NCI-H2107 treated with DMSO at 0.1 percent for 48 hours (cell line): ENCODE measurements at regions not wholly inside any gene's neighbourhood (a gene's known extent, or its start where the extent isn't known, plus 50 kb on each side); places are given as distances from the start of the nearest gene placed in this dataset.
"Not testable (repeated sequence)": the region's sequence is repeated elsewhere in the genome, so short reads cannot be mapped to it uniquely, and the experiment has no call there.

Experiments
- DNase-seq: peaks from one replicate; lab custom pipeline; 2025; ENCODE audit not compliant: unreplicated experiment; lab: John Stamatoyannopoulos, UW

- DNase-seq: no peak
Observed at GRCh38 chrX:121283921-121284320, 236.5 kb downstream of the GLUD2 start.

GRCh38 chrX:121298499-121298898 lies 251.1 kb downstream of the GLUD2 start:
- DNase-seq: no peak

GRCh38 chrX:121301356-121301755 lies 253.9 kb downstream of the GLUD2 start:
- no peak for DNase-seq

- DNase-seq: no peak
Observed at GRCh38 chrX:121301822-121302221, 254.4 kb downstream of the GLUD2 start.

GRCh38 chrX:121307449-121307848 lies 260.0 kb downstream of the GLUD2 start:
- no peak for DNase-seq

GRCh38 chrX:121308276-121308805 lies 260.9 kb downstream of the GLUD2 start:
- DNase-seq: no peak

- no peak for DNase-seq
Observed at GRCh38 chrX:121310820-121311219, 263.4 kb downstream of the GLUD2 start.

GRCh38 chrX:121320441-121320840 lies 273.0 kb downstream of the GLUD2 start:
- DNase-seq: no peak

GRCh38 chrX:121322159-121322558 lies 274.7 kb downstream of the GLUD2 start:
- no peak for DNase-seq

GRCh38 chrX:121323337-121323736 lies 275.9 kb downstream of the GLUD2 start:
- DNase-seq: no peak

- no peak for DNase-seq
Observed at GRCh38 chrX:121333942-121334341, 286.5 kb downstream of the GLUD2 start.

GRCh38 chrX:121336831-121337421 lies 289.5 kb downstream of the GLUD2 start:
- DNase-seq: no peak

- DNase-seq: no peak
Observed at GRCh38 chrX:121337816-121338215, 290.4 kb downstream of the GLUD2 start.

- DNase-seq: no peak
Observed at GRCh38 chrX:121349263-121349662, 301.9 kb downstream of the GLUD2 start.

- DNase-seq: no peak
Observed at GRCh38 chrX:121356139-121356849, 308.9 kb downstream of the GLUD2 start.

GRCh38 chrX:121356850-121357171 lies 309.4 kb downstream of the GLUD2 start:
- DNase-seq: no peak

GRCh38 chrX:121360280-121360679 lies 312.9 kb downstream of the GLUD2 start:
- DNase-seq: no peak

- no peak for DNase-seq
Observed at GRCh38 chrX:121365572-121366161, 318.3 kb downstream of the GLUD2 start.

- no peak for DNase-seq
Observed at GRCh38 chrX:121374471-121374870, 327.1 kb downstream of the GLUD2 start.

GRCh38 chrX:121381915-121382314 lies 334.5 kb downstream of the GLUD2 start:
- DNase-seq: not testable (repeated sequence)

- no peak for DNase-seq
Observed at GRCh38 chrX:121389976-121390714, 342.7 kb downstream of the GLUD2 start.

GRCh38 chrX:121405826-121406225 lies 358.4 kb downstream of the GLUD2 start:
- DNase-seq: no peak
